ENCODE measurements at regions not wholly inside any gene's neighbourhood (a gene's known extent, or its start where the extent isn't known, plus 50 kb on each side); places are given as distances from the start of the nearest gene placed in this dataset.

DNA sequence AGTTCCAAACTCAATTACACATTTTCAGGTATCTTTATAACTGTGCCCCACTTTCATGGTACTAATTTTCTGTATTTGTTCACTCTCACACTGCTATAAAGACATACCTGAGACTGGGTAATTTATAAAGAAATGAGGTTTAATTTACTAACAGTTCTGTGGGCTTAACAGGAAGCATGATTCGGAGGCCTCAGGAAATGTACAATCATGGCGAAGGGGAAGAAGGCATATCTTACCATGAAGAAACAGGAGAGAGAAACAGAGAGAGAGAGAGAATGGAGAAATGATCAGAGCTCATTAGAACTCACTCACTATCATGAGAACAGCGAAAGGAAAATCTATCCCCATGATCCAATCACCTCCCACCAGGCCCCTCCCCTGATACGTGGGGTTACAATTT lies 874.1 kb upstream of the B3GALT2 start:
- no peak for TF ChIP-seq BHLHE40 (IDR thresholded peaks at IDR 0.05; ENCODE audit: low read length)
- no peak for TF ChIP-seq ZNF232 (CRISPR knock-in tag; IDR thresholded peaks at IDR 0.05)
- no peak for TF ChIP-seq LARP7 (IDR thresholded peaks at IDR 0.05)
- TF ChIP-seq ZBED1 (IDR thresholded peaks at IDR 0.05) = no peak

Data from K562 (cell line).